Liver (tissue), 8 donors: ENCODE measurements at regions not wholly inside any gene's neighbourhood (a gene's known extent, or its start where the extent isn't known, plus 50 kb on each side); places are given as distances from the start of the nearest gene placed in this dataset.

Source experiments
- DNase-seq: peaks from one replicate; pipeline ENCODE4 v3.0.0-alpha.2; 2017; ENCODE audit warnings: low spot score
- H3K27ac ChIP-seq, 2 donors: one replicate each; pipeline ENCODE4 v1.7.0; 2013; ENCODE audit warnings: inconsistent platforms in 2 of 2, low read length in 2 of 2, control low read depth in 1 of 2, low read depth in 1 of 2, mild to moderate bottlenecking in 1 of 2
- H3K27me3 ChIP-seq, 4 donors: one replicate each; pipeline versions ENCODE4 v1.6.1 to v1.7.0; 2013; ENCODE audit warnings: low read length in 3 of 4, inconsistent platforms in 1 of 4, mild to moderate bottlenecking in 1 of 4, moderate library complexity in 1 of 4; ENCODE audit not compliant: control insufficient read depth in 4 of 4, insufficient read depth in 4 of 4
- H3K36me3 ChIP-seq, 4 donors: one replicate each; pipeline versions ENCODE4 v1.6.1 to v1.7.0; 2013; ENCODE audit warnings: low read length in 3 of 4, mild to moderate bottlenecking in 3 of 4, low read depth in 1 of 4, moderate library complexity in 1 of 4; ENCODE audit not compliant: control insufficient read depth in 4 of 4, insufficient read depth in 3 of 4
- H3K4me1 ChIP-seq, 4 donors: one replicate each; pipeline versions ENCODE4 v1.6.1 to v1.7.0; 2013; ENCODE audit warnings: low read length in 3 of 4, mild to moderate bottlenecking in 3 of 4, moderate library complexity in 1 of 4; ENCODE audit not compliant: control insufficient read depth in 4 of 4, insufficient read depth in 4 of 4
- H3K4me3 ChIP-seq, 3 donors: one replicate each; pipeline versions ENCODE4 v1.6.1 to v1.7.0; 2013; ENCODE audit warnings: low read length in 3 of 3, control low read depth in 1 of 3, low read depth in 1 of 3, mild to moderate bottlenecking in 1 of 3
- H3K9ac ChIP-seq, 2 donors: one replicate each; pipeline ENCODE4 v1.7.0; 2013; ENCODE audit warnings: low read length in 2 of 2, mild to moderate bottlenecking in 2 of 2, moderate library complexity in 2 of 2, control low read depth in 1 of 2, low read depth in 1 of 2
- H3K9me3 ChIP-seq, 4 donors: one replicate each; pipeline versions ENCODE4 v1.6.1 to v1.7.0; 2013; ENCODE audit warnings: low read length in 3 of 4; ENCODE audit not compliant: control insufficient read depth in 4 of 4
- CTCF ChIP-seq: fragments of 150-350 bp; IDR thresholded peaks from 2 replicates; pipeline ENCODE4 v1.5.1; 2017; ENCODE audit warnings: improper control_type of control experiment, low read depth, low read length; ENCODE audit not compliant: missing input control
- EGR1 ChIP-seq, 2 donors: IDR thresholded peaks; 2 replicates each; pipeline ENCODE4 v1.6.1; 2016 to 2018; ENCODE audit warnings: antibody characterized with exemption in 2 of 2, low read depth in 2 of 2
- FOXA1 ChIP-seq: IDR thresholded peaks from 2 replicates; pipeline ENCODE4 v1.6.1; 2016; ENCODE audit warnings: antibody characterized with exemption
- FOXA2 ChIP-seq: IDR thresholded peaks from 2 replicates; pipeline ENCODE4 v1.6.1; 2016; ENCODE audit warnings: antibody characterized with exemption
- GABPA ChIP-seq, 2 donors: IDR thresholded peaks in 1 of 2; conservative IDR thresholded peaks in 1 of 2; 2 replicates each; pipeline ENCODE4 v1.6.1; 2016; ENCODE audit warnings: antibody characterized with exemption in 2 of 2, mild to moderate bottlenecking in 1 of 2, moderate library complexity in 1 of 2
- HNF4A ChIP-seq, 2 donors: conservative IDR thresholded peaks; 2 replicates each; pipeline ENCODE4 v1.6.1; 2016; ENCODE audit warnings: antibody characterized with exemption in 2 of 2, mild to moderate bottlenecking in 2 of 2
- HNF4G ChIP-seq: IDR thresholded peaks from 2 replicates; pipeline ENCODE4 v1.6.1; 2016; ENCODE audit warnings: antibody characterized with exemption
- JUND ChIP-seq, 2 donors: IDR thresholded peaks; 2 replicates each; pipeline ENCODE4 v1.6.1; 2016; ENCODE audit warnings: antibody characterized with exemption in 2 of 2
- NR2F2 ChIP-seq: IDR thresholded peaks from 2 replicates; pipeline ENCODE4 v1.6.1; 2016; ENCODE audit warnings: antibody characterized with exemption
- RAD21 ChIP-seq, 2 donors: IDR thresholded peaks; 2 replicates each; pipeline ENCODE4 v1.6.1; 2016; ENCODE audit warnings: antibody characterized with exemption in 2 of 2, mild to moderate bottlenecking in 2 of 2
- RXRA ChIP-seq, 2 donors: IDR thresholded peaks; 2 replicates each; pipeline ENCODE4 v1.6.1; 2017 to 2018; ENCODE audit warnings: antibody characterized with exemption in 2 of 2, mild to moderate bottlenecking in 1 of 2
- SP1 ChIP-seq: IDR thresholded peaks from 2 replicates; pipeline ENCODE4 v1.6.1; 2018; ENCODE audit warnings: antibody characterized with exemption, mild to moderate bottlenecking
- TAF1 ChIP-seq: conservative IDR thresholded peaks from 2 replicates; pipeline ENCODE4 v1.6.1; 2016; ENCODE audit warnings: antibody characterized with exemption, mild to moderate bottlenecking
- YY1 ChIP-seq: IDR thresholded peaks from 2 replicates; pipeline ENCODE4 v1.6.1; 2016; ENCODE audit warnings: antibody characterized with exemption, mild to moderate bottlenecking
- WGBS: extraction: QIAGEN DNeasy Blood & Tissue Kit; methylation state at CpG from one replicate; pipeline ENCODE4 v1.1.7; 2013; 5-methylcytosine and 5-hydroxymethylcytosine counted together
- TF ChIP-seq, protein P1 (sequence below): IDR thresholded peaks from 2 replicates; pipeline ENCODE4 v1.6.1; 2016; ENCODE audit warnings: antibody characterized with exemption, mild to moderate bottlenecking
- TF ChIP-seq, protein P2 (sequence below): IDR thresholded peaks from 2 replicates; pipeline ENCODE4 v1.6.1; 2016; ENCODE audit warnings: antibody characterized with exemption
- TF ChIP-seq, protein P3 (sequence below): IDR thresholded peaks from 2 replicates; pipeline ENCODE4 v1.6.1; 2016; ENCODE audit warnings: antibody characterized with exemption
- donor health status: healthy.
- donor health status: healthy.
- donor health status: healthy.
- donor health status: healthy.
- donor health status: healthy.

GRCh38 chr4:71255976-71256375, 82.8 kb upstream of the SLC4A4 start (continued):
- TF ChIP-seq, protein P1, sequence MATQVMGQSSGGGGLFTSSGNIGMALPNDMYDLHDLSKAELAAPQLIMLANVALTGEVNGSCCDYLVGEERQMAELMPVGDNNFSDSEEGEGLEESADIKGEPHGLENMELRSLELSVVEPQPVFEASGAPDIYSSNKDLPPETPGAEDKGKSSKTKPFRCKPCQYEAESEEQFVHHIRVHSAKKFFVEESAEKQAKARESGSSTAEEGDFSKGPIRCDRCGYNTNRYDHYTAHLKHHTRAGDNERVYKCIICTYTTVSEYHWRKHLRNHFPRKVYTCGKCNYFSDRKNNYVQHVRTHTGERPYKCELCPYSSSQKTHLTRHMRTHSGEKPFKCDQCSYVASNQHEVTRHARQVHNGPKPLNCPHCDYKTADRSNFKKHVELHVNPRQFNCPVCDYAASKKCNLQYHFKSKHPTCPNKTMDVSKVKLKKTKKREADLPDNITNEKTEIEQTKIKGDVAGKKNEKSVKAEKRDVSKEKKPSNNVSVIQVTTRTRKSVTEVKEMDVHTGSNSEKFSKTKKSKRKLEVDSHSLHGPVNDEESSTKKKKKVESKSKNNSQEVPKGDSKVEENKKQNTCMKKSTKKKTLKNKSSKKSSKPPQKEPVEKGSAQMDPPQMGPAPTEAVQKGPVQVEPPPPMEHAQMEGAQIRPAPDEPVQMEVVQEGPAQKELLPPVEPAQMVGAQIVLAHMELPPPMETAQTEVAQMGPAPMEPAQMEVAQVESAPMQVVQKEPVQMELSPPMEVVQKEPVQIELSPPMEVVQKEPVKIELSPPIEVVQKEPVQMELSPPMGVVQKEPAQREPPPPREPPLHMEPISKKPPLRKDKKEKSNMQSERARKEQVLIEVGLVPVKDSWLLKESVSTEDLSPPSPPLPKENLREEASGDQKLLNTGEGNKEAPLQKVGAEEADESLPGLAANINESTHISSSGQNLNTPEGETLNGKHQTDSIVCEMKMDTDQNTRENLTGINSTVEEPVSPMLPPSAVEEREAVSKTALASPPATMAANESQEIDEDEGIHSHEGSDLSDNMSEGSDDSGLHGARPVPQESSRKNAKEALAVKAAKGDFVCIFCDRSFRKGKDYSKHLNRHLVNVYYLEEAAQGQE = no peak
- TF ChIP-seq JUND (IDR thresholded peaks at IDR 0.05) = no peak
- no peak for TF ChIP-seq HNF4A (conservative IDR thresholded peaks at IDR 0.05)

DNA sequence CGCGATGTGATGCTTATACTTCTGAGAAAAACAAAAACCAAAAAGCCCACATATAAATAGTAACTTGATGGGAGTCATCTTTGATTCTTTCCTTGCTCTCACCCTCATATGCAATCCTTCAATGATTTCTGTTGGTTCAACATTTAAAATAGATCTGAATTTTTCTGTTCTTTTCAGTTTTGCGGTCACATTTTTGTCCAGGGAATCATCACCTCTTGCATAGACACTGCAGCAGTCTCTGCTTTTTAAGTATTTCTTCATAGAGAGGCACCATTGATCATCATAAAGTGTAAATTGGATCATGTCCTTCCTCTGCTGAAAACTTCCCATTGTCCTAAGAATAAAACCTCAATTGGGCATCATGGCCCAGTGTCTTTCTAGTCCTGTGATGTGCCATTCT, 81.1 kb upstream of the SLC4A4 start:
- H3K4me1 ChIP-seq = peaks cover 1 to 47% (median 25%) of the 10 kb centered on the region in 4 donors
- H3K27ac ChIP-seq = no peak overlapping the region
- no peak for DNase-seq
- no peak overlapping the region for H3K4me3 ChIP-seq
- H3K9ac ChIP-seq = no peak overlapping the region
- no peaks in the 10 kb centered on the region for H3K36me3 ChIP-seq
- no peaks in the 10 kb centered on the region for H3K9me3 ChIP-seq
- H3K27me3 ChIP-seq = no peaks in the 10 kb centered on the region
- WGBS = 65% methylated on average over 3 of the region's 3 CpGs
- TF ChIP-seq YY1 (no peak), GABPA (IDR thresholded peaks at IDR 0.05 in 1 of 2, conservative IDR thresholded peaks at IDR 0.05 in 1 of 2) (no peak), FOXA1 (no peak), RXRA (IDR thresholded peaks at IDR 0.05) (no peak), SP1 (no peak), NR2F2 (no peak), TAF1 (no peak), HNF4A (conservative IDR thresholded peaks at IDR 0.05) (no peak), HNF4G (no peak), RAD21 (IDR thresholded peaks at IDR 0.05) (no peak), EGR1 (IDR thresholded peaks at IDR 0.05; ENCODE audit: low read depth in 2 of 2) (no peak), CTCF (no peak), JUND (IDR thresholded peaks at IDR 0.05) (no peak), FOXA2 (no peak)
- TF ChIP-seq, protein P2, sequence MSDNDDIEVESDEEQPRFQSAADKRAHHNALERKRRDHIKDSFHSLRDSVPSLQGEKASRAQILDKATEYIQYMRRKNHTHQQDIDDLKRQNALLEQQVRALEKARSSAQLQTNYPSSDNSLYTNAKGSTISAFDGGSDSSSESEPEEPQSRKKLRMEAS = no peak
- TF ChIP-seq, protein P3, sequence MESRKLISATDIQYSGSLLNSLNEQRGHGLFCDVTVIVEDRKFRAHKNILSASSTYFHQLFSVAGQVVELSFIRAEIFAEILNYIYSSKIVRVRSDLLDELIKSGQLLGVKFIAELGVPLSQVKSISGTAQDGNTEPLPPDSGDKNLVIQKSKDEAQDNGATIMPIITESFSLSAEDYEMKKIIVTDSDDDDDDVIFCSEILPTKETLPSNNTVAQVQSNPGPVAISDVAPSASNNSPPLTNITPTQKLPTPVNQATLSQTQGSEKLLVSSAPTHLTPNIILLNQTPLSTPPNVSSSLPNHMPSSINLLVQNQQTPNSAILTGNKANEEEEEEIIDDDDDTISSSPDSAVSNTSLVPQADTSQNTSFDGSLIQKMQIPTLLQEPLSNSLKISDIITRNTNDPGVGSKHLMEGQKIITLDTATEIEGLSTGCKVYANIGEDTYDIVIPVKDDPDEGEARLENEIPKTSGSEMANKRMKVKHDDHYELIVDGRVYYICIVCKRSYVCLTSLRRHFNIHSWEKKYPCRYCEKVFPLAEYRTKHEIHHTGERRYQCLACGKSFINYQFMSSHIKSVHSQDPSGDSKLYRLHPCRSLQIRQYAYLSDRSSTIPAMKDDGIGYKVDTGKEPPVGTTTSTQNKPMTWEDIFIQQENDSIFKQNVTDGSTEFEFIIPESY = no peak
- TF ChIP-seq, protein P1 = no peak
